PC-3 (cell line): ENCODE measurements at regions not wholly inside any gene's neighbourhood (a gene's known extent, or its start where the extent isn't known, plus 50 kb on each side); places are given as distances from the start of the nearest gene placed in this dataset.

Experiments
- EZH2 ChIP-seq: fragments of 300-600 bp; sonication (generic); IDR thresholded peaks from one replicate; pipeline ENCODE4 v1.6.1; 2017; ENCODE audit warnings: antibody characterized with exemption, mild to moderate bottlenecking, low read length; ENCODE audit not compliant: unreplicated experiment
- EZH2phosphoT487 ChIP-seq: fragments of 300-600 bp; sonication (generic); IDR thresholded peaks from 2 replicates; pipeline ENCODE4 v1.6.1; 2018; ENCODE audit warnings: mild to moderate bottlenecking, antibody characterized with exemption, low read length, borderline replicate concordance
- TF ChIP-seq, protein P1 (sequence below): fragments of 300-600 bp; sonication (generic); conservative IDR thresholded peaks from 2 replicates; pipeline ENCODE4 v1.5.1; 2017; ENCODE audit warnings: antibody characterized with exemption, low read depth, mild to moderate bottlenecking, low read length

DNA sequence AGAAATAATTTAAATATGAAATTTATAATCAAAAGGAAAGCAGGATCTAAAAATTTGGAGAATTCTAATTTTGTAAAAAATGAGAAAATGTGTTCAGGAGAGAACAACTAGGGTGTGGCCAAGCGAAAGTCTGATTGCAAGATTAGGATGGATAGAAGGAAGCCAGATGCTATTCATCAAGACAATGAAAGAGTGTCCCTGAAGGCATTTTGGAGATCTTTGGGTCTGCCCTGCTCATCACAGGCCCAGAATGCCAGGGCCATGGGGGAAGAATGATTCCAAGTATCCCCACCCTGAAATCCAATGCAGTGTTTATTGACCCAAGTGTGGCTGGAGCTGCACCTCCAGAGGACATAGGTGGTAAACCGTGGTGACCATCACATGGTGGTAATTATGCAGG lies 724.0 kb upstream of the FZD8 start:
- no peak for TF ChIP-seq EZH2phosphoT487
- TF ChIP-seq, protein P1, sequence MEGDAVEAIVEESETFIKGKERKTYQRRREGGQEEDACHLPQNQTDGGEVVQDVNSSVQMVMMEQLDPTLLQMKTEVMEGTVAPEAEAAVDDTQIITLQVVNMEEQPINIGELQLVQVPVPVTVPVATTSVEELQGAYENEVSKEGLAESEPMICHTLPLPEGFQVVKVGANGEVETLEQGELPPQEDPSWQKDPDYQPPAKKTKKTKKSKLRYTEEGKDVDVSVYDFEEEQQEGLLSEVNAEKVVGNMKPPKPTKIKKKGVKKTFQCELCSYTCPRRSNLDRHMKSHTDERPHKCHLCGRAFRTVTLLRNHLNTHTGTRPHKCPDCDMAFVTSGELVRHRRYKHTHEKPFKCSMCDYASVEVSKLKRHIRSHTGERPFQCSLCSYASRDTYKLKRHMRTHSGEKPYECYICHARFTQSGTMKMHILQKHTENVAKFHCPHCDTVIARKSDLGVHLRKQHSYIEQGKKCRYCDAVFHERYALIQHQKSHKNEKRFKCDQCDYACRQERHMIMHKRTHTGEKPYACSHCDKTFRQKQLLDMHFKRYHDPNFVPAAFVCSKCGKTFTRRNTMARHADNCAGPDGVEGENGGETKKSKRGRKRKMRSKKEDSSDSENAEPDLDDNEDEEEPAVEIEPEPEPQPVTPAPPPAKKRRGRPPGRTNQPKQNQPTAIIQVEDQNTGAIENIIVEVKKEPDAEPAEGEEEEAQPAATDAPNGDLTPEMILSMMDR, result no peak
- TF ChIP-seq EZH2, result no peak
